Heart left ventricle (tissue), 16 donors: ENCODE measurements at regions not wholly inside any gene's neighbourhood (a gene's known extent, or its start where the extent isn't known, plus 50 kb on each side); places are given as distances from the start of the nearest gene placed in this dataset.

Source experiments
- ATAC-seq, 4 donors: fragments of 200-7000 bp; cut with Tn5 transposase; one replicate each; pipeline ENCODE4 v1.9.1; 2020 to 2022; ENCODE audit warnings: moderate library complexity in 4 of 4, mild to moderate bottlenecking in 3 of 4, moderate number of reproducible peaks in 1 of 4
- DNase-seq, 5 donors: peaks; one replicate each; pipeline ENCODE4 v3.0.0-alpha.2; 2020
- H3K27ac ChIP-seq, 12 donors: fragments of 200-600 bp; sonication (generic) in 4 of 12; one replicate each; pipeline versions ENCODE4 v1.5.0 to v1.8.0; 2016 to 2022; ENCODE audit warnings: mild to moderate bottlenecking in 2 of 12
- H3K27me3 ChIP-seq, 9 donors: fragments of 200-600 bp; sonication (generic) in 2 of 9; one replicate each; pipeline versions ENCODE4 v1.5.1 to v1.8.0; 2016 to 2022; ENCODE audit warnings: mild to moderate bottlenecking in 3 of 9
- H3K36me3 ChIP-seq, 9 donors: fragments of 200-600 bp; sonication (generic) in 2 of 9; one replicate each; pipeline versions ENCODE4 v1.5.0 to v1.8.0; 2018 to 2022; ENCODE audit warnings: mild to moderate bottlenecking in 2 of 9
- H3K4me1 ChIP-seq, 12 donors: fragments of 200-600 bp; sonication (generic) in 4 of 12; one replicate each; pipeline versions ENCODE4 v1.5.0 to v1.8.0; 2016 to 2022; ENCODE audit warnings: mild to moderate bottlenecking in 3 of 12
- H3K4me3 ChIP-seq, 12 donors: fragments of 200-600 bp; sonication (generic) in 4 of 12; one replicate each; pipeline versions ENCODE4 v1.5.0 to v1.8.0; 2017 to 2022; ENCODE audit warnings: mild to moderate bottlenecking in 9 of 12, moderate library complexity in 4 of 12
- H3K9me3 ChIP-seq, 12 donors: fragments of 200-600 bp; sonication (generic) in 4 of 12; one replicate each; pipeline versions ENCODE4 v1.5.0 to v1.8.0; 2016 to 2022; ENCODE audit warnings: mild to moderate bottlenecking in 1 of 12
- POLR2A ChIP-seq, 2 donors: fragments of 450-650 bp; IDR thresholded peaks; one replicate each; pipeline ENCODE4 v1.6.1; 2017; ENCODE audit warnings: antibody characterized with exemption in 2 of 2, mild to moderate bottlenecking in 2 of 2, moderate library complexity in 2 of 2
- WGBS, 4 donors: extraction: QIAGEN DNeasy Blood & Tissue Kit in 2 of 4; methylation state at CpG; one replicate each; pipeline versions ENCODE4 v1.1.5 to v1.1.7; 2013 to 2018; 5-methylcytosine and 5-hydroxymethylcytosine counted together
- intact Hi-C, 10 donors: fragments of 100-400 bp; cut with DNase I; formaldehyde crosslinking; loops; one replicate each; pipeline versions ENCODE4 v1.11.1 to v1.14.2; 2022
- TF ChIP-seq, protein P1 (sequence below), 12 donors: fragments of 200-600 bp; sonication (generic) in 4 of 12; IDR thresholded peaks; one replicate each; pipeline versions ENCODE4 v1.5.0 to v1.8.0; 2018 to 2022; ENCODE audit warnings: antibody characterized with exemption in 12 of 12, mild to moderate bottlenecking in 5 of 12
- donor health status: ischemic (EF 13 %, LVEDD 7.1; RV severe dilation, severe dysfunction).
- donor health status: healthy with polysubstance abuse.
- donor health status: DM: no; HTN: yes; CAD: no.
- donor health status: DM: no; HTN: no; CAD: no.
- donor health status: ischemic (EF 25% LVEDD 6.9; RV normal size, moderate dysfunction).
- donor health status: ischemic (EF 25% LVEDD 5.7; RV mildly dilated, moderate dysfunction).
- donor health status: healthy.
- donor health status: DM: yes; HTN: yes; CAD: no.
- donor health status: ischemic (EF 35%, LVEDD 5.7; RV mildly dilated, moderate dysfunction).
- donor health status: nonischemic (EF 11% LVEDD 7.7; RV severe dilation, severe dysfunction).
- donor health status: DM: yes; HTN: yes; CAD: no.
- donor health status: PGD.
- donor health status: ischemic (EF 29% LVEDD 5.4; RV normal size, mild dysfunction).
- donor health status: nonischemic (EF 23%, LVEDD 6.1; RV moderate dilation, normal function).

DNA sequence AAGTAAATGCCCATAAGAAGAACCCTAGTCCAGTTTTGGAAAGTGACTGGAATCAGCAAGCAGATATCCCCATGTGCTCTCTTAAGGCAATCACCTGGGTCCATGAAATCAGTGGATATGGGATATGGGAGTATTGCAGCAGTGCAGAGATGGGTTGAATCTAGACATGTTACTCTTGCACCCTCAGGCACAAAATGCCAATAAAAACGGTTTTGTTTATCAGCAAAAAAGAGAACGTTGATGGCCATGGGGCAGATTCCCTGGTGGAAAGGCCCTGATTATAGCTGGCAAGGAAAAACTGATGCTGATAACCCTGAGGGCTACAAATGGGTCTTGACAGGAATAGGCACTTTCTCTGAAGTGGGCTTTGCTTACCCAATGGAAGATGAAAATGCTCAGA is 380.2 kb upstream of the SEMA6D start:
- H3K4me1 ChIP-seq: peaks cover 0 to 4% (median 0%) of the 10 kb centered on the region in 12 donors
- WGBS, 4 donors: 85 to 90% (median 86%) methylated on average over 2 of the region's 2 CpGs
- no peak overlapping the region for H3K27ac ChIP-seq
- no peak for TF ChIP-seq POLR2A (IDR thresholded peaks at IDR 0.05)
- DNase-seq (no peak), ATAC-seq (no peak)
- H3K4me3 ChIP-seq: no peak overlapping the region
- intact Hi-C loops: no loop called here
- peaks cover 0 to 5% (median 0%) of the 10 kb centered on the region in 12 donors for H3K9me3 ChIP-seq
- H3K27me3 ChIP-seq: no peaks in the 10 kb centered on the region
- no peaks in the 10 kb centered on the region for H3K36me3 ChIP-seq

DNA sequence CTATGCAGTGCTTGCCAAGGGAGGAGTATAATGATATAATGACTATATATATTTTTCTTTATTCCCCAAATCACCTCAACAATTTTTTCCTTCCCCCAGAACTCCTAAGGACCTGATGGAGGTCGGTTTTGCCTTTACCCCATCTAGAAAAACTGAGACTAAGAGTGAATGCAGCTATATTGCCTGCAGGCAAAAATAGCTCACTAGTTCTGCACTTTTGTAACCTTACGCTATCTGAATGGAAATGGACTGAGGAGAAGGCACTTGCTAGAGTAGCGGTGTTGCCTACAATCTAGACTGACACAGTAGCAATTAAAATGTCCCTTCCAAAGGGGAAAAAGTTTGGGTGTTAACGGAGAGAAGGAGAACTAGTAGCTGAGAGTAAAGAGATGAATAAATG is 379.5 kb upstream of the SEMA6D start:
- no peak for DNase-seq
- Histone ChIP-seq H3K27ac (no peak overlapping the region), H3K27me3 (no peaks in the 10 kb centered on the region), H3K36me3 (no peaks in the 10 kb centered on the region), H3K4me3 (no peak overlapping the region), H3K4me1 (peaks cover 0 to 4% (median 0%) of the 10 kb centered on the region in 12 donors), H3K9me3 (peaks cover 0 to 5% (median 0%) of the 10 kb centered on the region in 12 donors)
- ATAC-seq: no peak
- intact Hi-C loops: no loop called here
- 74 to 88% (median 81%) methylated on average over 4 of the region's 4 CpGs for WGBS, 4 donors
- no peak for TF ChIP-seq POLR2A (IDR thresholded peaks at IDR 0.05)
- TF ChIP-seq, protein P1, sequence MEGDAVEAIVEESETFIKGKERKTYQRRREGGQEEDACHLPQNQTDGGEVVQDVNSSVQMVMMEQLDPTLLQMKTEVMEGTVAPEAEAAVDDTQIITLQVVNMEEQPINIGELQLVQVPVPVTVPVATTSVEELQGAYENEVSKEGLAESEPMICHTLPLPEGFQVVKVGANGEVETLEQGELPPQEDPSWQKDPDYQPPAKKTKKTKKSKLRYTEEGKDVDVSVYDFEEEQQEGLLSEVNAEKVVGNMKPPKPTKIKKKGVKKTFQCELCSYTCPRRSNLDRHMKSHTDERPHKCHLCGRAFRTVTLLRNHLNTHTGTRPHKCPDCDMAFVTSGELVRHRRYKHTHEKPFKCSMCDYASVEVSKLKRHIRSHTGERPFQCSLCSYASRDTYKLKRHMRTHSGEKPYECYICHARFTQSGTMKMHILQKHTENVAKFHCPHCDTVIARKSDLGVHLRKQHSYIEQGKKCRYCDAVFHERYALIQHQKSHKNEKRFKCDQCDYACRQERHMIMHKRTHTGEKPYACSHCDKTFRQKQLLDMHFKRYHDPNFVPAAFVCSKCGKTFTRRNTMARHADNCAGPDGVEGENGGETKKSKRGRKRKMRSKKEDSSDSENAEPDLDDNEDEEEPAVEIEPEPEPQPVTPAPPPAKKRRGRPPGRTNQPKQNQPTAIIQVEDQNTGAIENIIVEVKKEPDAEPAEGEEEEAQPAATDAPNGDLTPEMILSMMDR (IDR thresholded peaks at IDR 0.05): no peak

DNA sequence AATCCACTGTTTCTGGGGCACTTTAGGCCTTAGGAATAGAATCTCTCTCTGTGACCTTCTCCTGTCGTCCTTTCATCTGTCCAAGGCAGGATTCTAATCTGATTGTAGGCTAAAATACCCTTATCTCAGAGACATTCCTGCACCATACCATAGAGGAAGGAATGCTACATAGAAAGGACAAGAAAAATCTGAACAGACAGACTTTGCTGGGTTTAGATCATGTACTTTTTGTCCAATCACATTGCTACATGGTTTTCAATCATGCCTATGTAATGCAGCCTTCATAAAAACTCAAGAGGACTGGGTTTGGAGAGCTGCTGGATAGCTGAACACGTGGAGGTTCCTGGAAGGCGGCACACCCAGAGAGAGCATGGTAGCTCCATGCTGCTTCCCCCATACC is 378.5 kb upstream of the SEMA6D start:
- WGBS, 4 donors: 84 to 92% (median 88%) methylated on average over 3 of the region's 3 CpGs
- intact Hi-C loops: no loop called here
- Histone ChIP-seq H3K27me3 (no peaks in the 10 kb centered on the region), H3K4me3 (no peak overlapping the region), H3K36me3 (no peaks in the 10 kb centered on the region), H3K9me3 (peaks cover 0 to 5% (median 0%) of the 10 kb centered on the region in 12 donors), H3K27ac (no peak overlapping the region), H3K4me1 (peaks cover 0 to 4% (median 0%) of the 10 kb centered on the region in 12 donors)
- TF ChIP-seq POLR2A (IDR thresholded peaks at IDR 0.05): no peak
- TF ChIP-seq, protein P1 (IDR thresholded peaks at IDR 0.05): no peak
- ATAC-seq: no peak
- no peak for DNase-seq

DNA sequence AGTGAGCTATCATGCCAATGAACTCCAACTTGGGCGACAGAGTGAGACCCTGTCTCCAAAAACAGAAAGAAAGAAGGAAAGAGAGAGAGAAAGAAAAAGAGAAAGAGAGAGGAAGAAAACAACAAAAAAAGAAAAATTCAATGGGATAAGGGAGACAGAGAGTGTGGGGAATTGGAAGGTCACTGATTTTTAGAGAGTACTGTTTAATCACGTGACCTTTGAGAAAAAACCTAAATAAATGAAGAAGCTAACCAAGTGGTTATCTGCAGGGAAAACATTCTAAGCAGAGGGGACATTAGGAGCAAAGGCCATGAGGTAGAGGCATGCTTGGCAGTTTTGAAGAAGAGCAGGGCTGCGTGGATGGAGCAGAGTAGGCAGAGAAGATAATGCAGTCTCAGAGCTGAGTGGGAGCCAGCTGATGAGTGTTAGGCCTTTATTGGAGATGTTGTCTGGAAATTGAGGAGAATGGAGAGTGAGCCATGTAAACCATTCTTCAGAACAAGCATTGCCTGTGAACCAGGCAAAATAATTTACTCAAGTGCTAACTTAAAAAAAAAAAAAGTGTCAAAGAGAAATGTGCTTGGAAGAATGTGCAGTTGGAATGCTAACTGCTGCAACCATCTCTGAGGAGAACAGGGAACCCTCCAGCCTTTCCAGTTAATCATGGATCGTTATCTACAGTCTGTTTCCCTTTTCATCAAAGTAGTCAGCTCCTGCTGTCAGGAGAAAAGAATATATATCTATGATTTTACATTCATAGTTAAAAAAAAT is 377.3 kb upstream of the SEMA6D start:
- no peak for DNase-seq
- intact Hi-C loops: no loop called here
- ATAC-seq: no peak
- H3K4me1 ChIP-seq: peaks cover 0 to 4% (median 0%) of the 10 kb centered on the region in 12 donors
- TF ChIP-seq POLR2A (IDR thresholded peaks at IDR 0.05): no peak
- TF ChIP-seq, protein P1 (IDR thresholded peaks at IDR 0.05): no peak
- no peak overlapping the region for H3K27ac ChIP-seq
- 78 to 88% (median 79%) methylated on average over 4 of the region's 4 CpGs for WGBS, 4 donors
- no peaks in the 10 kb centered on the region for H3K9me3 ChIP-seq
- H3K4me3 ChIP-seq: no peak overlapping the region
- no peaks in the 10 kb centered on the region for H3K36me3 ChIP-seq
- no peaks in the 10 kb centered on the region for H3K27me3 ChIP-seq

DNA sequence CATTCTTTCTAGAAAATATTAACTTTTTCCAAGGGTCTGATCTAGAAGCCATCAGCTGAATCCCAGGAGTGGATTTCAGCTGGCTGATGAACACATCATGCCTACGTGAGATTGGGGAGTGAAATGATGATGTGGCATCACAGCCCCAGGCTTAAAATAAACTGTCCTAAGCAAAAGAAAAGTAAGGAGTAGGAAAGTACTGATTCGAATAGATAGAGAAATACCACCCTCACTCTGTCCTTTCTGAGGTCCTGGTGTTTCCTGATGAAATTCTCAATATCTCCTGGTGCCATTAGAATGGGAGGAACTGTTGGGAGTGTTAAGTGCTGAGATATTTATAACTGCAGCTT is 376.8 kb upstream of the SEMA6D start:
- peaks cover 0 to 4% (median 0%) of the 10 kb centered on the region in 12 donors for H3K4me1 ChIP-seq
- DNase-seq: no peak
- H3K4me3 ChIP-seq: no peak overlapping the region
- H3K27ac ChIP-seq: no peak overlapping the region
- WGBS, 4 donors: 52 to 66% (median 60%) methylated on average over 2 of the region's 2 CpGs
- no peaks in the 10 kb centered on the region for H3K27me3 ChIP-seq
- intact Hi-C loops: no loop called here
- ATAC-seq: no peak
- H3K9me3 ChIP-seq: no peaks in the 10 kb centered on the region
- TF ChIP-seq, protein P1 (IDR thresholded peaks at IDR 0.05): no peak
- no peak for TF ChIP-seq POLR2A (IDR thresholded peaks at IDR 0.05)
- H3K36me3 ChIP-seq: no peaks in the 10 kb centered on the region
